Activated CD4-positive, alpha-beta T cell treated with anti-CD3 and anti-CD28 coated beads, Interleukin-2, amount 50 U/mL, for 24 hours (primary cell): ENCODE measurements at regions not wholly inside any gene's neighbourhood (a gene's known extent, or its start where the extent isn't known, plus 50 kb on each side); places are given as distances from the start of the nearest gene placed in this dataset.
"Not testable (repeated sequence)": the region's sequence is repeated elsewhere in the genome, so short reads cannot be mapped to it uniquely, and the experiment has no call there.

Experiments
- DNase-seq, 2 donors: peaks; one replicate each; pipeline ENCODE4 v3.0.0-alpha.2; 2020; ENCODE audit warnings: low read depth in 1 of 2, low spot score in 1 of 2

DNA sequence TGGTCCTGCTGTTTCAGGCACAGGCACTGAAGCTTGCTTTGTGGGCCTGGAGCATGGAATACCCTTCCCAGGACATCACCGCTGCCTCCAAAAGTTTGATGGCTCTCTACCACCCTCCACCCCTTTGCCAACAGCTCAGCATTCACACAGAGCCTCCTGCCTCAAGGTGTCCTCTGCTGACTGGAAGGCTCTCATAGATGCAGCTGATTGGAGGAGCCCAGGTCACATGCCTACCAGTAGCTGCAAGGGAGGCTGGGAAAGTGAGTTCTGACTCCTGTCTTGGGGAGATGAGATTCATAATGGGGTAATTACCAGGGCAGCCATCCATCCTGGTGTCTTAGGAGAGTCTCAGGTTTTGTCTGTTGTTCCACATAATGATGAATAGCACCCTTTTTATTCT, 124.8 kb upstream of the GRIK3 start:
- DNase-seq, result no peak

DNA sequence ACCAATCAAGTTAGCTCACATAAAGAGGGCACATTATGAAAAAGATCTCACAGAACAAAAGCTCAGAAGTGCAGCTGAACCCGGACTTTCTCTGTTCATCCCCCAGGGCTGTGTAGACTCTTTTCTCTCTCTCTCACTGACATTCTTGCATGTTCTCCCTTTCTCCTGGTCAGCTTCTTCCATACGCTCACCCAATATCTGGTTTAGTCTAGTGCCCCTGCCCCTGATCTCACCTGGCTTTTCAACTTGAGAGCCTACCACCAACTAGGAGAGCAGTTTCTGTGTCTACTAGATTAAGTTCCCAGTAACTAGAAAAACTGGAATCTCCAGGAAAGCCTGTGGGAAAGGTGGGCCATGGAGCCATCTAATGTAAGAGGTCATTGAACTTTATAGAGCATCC, 126.9 kb upstream of the GRIK3 start:
- DNase-seq, result no peak

DNA sequence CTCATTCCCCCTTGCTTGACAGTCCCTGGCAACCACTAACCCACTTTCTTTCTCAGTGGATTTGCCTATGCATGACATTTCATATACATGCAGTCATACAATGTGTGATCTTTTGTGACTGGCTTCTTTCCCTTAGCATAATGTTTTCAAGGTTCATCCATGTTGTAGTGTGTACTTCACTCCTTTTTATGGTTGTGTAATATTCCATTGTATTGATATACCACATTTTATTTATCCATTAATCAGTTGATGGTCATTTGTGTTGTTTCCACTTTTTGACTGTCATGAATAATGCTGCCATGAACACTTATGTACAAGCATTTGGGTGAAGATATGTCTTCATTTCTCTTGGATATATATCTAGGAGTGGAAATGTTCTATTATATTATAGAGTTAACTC, 127.7 kb upstream of the GRIK3 start:
- DNase-seq, result no peak

DNA sequence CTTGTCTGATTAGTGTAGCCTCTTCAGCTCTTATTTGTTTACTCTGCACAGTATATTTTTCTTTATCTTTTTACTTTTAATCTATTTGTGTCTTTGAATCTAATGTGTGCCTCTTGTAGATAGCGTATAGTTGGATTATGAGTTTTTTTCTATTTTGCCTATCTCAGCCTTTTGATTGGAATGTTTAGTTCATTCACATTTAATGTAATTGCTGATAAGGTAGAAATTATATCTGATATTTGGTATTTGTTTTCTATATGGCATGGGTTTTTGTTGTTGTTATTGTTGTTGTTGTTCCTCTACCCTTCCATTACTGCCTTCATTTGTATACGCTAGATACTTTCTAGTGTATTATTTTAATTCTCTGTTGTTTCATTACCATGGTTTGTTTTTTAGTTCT, 131.7 kb upstream of the GRIK3 start:
- DNase-seq, result no peak

DNA sequence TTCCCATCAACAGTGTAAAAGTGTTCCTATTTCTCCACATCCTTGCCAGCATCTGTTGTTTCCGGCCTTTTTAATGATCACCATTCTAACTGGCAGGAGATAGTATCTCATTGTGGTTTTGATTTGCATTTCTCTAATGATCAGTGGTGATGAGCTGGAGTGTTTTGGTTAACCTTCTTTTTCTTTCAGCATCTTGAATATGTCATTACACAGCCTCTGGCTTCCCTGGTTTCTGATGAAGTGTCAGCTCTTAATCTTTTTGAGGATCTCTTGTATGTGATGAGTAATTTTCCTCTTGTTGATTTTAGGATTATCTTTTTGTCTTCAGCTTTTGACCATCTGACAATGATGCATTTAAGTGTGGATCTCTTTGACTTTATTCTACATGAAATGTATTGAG, 133.2 kb upstream of the GRIK3 start:
- no peak for DNase-seq

DNA sequence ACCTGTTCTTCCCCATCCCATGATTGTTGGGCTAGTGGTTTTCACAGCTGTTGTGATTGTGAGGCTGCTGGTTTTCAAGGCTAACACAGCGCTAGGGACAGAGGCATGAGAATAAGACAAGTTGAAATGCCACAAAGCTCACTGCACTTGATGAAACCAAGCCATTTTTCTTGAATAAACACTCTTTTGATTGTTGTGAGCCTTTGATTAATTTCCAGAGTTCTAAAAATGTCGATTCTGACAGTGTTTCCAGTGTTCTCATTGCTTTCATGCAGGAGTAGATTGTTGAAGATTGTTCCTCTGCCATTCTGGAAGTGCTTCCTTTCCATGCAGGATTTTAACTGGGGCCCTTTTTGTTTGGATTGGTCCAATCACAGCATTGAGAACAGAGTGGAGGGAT, 134.9 kb upstream of the GRIK3 start:
- no peak for DNase-seq

DNA sequence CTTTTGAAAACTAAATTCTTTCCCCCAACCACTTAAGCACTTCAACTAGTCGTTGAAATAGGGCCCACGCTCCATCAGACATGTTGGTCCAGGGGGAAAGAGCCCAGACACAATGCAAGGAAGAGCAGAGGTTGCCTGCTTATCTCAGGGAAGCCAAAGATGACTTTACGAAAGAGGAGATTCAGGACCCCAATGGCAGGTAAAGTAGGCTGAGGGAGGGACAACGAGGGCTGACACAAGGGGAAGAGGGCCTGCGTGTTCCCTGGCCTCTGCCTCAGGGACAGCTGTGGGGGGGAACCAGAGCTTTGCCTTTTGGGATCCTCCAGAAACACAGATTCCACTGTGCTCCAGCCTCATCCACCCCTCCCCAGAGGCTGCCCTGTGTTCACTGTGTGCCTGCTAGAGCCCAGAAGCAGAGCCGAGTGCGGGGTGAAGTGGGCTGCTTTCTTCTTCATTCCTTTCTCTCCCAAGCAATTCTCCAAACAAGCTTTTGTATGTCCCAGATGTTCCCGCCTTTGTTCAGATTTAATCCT, 135.5 kb upstream of the GRIK3 start:
- DNase-seq, result no peak

DNA sequence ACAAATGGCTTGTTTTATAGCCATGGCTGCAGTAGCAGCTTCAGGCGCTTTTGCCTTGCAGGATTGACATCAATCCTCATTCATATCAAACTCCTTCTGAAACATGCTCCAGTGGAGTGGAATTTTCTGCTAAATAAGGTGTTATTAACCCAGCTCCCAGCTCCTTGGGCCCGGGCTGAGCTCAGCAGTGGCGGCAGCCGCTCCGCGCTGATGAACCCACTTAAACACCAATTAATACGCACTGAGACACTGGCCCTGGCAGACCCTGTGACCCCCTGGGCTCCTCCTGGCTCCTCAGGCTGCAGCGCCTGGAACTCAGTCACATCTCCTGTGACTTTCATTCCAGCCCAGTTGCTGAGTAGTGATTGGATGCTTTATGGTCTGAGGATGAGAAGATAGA, 137.4 kb upstream of the GRIK3 start:
- no peak for DNase-seq

DNA sequence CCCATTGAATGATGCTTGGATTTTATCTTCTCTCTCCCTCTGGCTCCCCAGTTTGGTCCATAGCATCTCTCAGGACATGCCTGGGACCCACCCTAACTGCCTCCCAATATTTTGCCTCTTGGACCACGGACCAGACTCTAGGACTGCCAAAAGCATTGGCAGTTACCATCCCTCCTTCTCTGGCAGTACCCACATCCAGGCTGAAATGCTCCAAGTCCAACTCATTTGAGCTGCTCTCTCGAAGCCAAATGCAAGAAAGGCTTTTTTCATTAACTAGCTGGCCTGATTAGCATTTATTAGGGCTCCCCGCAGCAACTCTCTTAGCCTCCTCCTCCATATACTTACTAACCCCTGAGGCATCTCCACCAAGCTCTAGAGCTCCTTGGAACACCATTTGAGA, 140.0 kb upstream of the GRIK3 start:
- DNase-seq, result no peak

DNA sequence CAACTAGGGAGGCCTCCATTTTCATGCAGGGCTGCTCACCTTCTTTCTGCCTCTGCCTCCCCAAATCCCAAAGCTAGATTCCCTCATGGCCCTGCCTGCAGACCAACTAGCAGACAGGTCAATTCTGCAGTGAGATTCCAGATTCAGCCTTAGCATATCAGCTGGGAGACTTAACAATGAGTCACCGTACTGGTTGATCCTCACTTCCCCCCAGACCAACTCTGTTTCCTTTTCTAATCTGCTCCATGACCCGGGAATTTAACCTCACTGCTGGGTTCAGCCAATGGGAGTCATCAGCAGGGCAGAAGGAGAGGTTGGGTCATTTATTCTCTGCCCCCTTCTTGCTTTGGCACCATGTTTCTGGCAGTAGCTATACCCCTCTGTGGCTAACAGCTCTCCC, 140.6 kb upstream of the GRIK3 start:
- DNase-seq, result no peak

DNA sequence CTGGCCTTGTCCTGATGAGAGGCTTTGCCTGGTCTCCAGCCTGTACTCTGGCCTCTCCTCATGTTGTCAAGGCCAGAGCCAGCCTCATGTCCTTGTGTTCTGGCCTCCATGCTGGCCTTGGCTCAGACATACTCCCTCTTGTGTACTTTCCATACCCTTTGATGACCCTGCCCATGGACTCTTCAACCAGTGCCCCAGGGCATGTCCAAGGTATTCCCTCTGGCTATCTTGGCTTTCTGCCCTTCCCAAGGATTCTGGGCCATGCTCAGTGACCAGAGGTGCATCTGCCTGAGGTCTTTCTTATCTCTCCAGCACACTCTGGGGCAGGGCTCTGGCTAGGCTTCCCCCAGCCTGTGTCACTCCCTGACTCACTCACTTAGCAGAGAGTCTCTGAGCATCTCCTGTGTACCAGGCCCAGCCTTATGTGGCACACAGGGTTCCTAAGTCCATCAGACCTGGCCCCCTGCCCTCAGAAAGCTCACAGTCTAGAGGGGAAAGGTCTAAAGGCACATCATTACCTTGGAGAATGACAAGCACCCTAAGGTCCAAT, 141.4 kb upstream of the GRIK3 start:
- DNase-seq, result no peak

DNA sequence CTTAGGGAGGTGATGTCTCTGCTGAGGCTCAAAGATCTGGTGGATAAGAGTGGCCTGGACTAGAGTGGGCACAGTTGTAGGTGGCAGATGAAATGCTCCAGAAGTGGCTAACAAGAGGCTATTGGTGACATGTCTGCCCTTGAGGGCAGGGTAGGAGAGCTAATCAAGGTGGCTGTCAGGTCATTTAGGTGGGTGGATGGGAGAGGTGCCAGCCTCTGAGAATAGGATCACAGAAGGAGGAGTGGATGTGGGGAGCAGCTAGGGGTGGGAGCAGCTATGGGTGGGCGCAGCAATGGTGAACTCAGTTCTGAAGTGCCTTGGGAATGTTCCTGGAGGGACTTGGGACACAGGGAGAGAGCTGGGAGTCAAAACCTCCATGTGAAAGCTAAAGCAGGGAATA, 142.0 kb upstream of the GRIK3 start:
- no peak for DNase-seq

DNA sequence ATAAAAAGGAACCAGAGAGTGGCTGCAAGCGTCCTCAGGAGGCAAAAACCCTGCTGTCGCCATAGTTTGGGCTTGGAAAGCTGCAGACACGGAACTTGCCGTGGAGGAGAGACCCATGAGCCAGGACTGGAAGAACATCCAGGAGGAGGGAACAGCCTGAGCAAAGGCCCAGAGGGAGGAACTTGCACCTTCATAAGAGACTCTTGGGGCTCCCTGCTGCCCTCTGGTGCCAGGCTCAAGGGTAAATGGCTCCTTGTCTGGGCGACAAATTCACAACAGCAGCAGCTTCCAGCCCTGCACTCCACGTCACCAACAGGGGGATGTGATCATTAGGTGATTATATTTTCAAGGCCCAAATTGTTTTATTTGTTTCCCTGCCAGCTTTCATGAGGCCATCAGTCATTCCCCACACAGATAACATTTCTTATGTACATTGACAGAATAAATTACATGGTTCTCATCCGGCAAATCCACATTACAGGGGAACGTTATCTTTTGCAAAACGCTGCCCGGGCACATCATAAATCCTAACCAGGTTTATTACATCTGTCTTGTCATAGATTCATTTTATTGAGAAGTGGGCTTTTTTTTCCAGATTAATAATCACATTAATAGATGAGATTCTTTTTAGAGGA, 143.0 kb upstream of the GRIK3 start:
- no peak for DNase-seq

DNA sequence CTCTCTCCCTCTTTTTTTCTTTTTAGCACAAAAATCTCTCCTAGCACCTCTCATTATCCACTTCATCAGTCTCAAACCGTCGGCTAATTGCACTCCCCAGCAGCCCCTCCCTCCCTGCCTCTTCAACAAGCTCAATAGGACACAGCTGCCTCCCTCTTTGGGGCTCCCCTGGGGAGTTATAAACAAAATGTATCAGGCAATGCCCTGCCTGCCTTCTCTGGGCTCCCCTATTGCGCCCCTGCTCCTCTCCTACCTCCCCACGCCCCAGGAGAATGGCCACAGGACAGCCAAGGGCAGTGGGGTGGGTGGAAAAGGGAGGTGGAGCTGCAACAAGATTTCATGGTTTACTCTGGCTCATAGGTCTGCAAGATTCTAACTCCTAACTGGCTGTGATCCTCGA, 147.1 kb upstream of the GRIK3 start:
- no peak for DNase-seq

DNA sequence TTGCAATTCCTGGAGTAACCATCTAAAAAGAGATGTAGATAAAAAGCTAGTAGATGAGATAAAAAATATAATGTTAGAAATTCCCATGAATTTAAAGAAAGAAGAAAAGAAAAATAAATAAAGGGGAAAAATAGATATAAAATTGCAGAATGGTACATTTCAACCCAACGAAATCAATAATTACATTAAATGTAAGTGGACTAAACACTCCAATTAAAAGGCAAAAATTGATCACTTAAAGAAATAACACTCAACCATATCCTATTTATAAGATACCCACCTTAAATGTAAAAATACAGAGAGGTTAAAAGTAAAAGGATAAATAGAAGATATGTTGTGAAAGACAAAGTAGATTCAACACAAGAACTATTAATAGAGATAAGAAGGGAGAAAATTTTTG, 150.5 kb upstream of the GRIK3 start:
- no peak for DNase-seq

DNA sequence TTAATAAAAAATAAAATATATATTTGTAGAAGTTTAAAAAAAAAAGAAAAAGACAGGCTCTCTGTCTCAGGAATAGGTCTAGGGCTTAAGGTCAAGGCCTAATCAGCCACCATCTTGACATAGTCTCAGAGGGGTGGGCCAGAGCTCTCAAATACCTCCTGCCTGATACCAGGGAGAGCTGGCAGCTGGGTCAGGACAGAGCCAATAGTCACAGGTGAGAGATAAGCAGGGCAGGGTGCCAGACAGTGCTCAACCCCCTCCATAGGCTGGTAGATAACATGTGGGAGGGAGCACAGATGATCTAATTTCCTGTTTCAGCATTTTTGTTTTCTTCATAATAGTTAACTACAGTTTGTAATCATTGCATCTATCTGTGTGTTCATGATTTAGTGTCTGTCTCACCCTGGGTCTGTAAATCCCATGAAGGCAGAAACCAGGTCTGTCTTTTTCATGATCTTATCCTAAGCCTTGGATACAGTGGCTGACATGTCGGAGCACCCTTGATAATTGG, 152.0 kb upstream of the GRIK3 start:
- DNase-seq, result no peak

DNA sequence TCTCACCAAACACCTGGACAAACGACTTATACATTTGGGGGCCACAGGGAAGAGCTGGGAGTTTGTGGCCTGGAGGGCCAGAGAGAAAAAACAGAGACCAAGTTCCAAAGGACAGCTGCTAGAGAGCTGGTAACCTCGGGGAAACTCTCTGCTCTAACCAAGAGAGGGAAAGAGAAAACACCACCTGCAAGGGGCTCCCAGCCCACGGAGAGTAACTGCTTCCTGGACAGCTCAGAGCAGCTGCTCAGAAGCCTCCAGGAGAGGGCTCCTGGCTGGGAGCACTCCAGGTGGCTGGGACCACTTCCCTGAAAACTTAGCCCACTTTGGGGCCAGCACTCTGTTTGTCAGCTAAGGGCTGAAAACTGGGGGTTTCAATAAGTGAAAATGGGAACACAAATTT, 154.8 kb upstream of the GRIK3 start:
- no peak for DNase-seq

DNA sequence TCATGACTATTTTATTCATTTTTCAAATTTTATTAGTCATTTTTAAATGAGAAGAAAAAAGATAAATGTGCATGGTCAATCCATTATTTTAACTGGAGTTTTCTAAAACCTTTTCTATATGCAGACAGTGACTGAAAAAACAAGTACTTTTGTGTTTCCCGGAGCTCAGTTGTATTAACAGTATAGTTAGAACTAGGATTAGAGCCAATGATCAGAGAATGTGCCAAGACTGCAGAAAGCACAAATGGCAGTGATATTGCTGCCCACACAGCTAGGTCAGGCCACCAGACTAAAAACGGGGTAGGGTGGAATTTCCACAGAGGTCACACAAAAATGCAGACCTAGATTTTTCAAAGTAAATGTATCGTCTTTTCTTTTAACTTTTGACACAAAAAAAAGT, 163.1 kb upstream of the GRIK3 start:
- no peak for DNase-seq

DNA sequence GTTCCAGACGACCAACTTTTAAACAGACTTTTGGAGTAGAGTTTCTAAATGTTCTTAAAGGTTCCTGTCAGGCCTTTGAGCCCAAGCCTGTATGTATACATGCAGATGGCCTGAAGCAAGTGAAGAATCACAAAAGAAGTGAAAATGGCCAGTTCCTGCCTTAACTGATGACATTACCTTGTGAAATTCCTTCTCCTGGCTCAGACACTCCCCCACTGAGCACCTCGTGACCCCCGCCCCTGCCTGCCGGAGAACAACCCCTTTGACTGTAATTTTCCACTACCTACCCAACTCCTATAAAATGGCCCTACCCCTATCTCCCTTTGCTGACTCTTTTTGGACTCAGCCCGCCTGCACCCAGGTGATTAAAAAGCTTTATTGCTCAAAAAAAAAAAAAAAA, 180.0 kb upstream of the GRIK3 start:
- DNase-seq, result not testable (repeated sequence)

DNA sequence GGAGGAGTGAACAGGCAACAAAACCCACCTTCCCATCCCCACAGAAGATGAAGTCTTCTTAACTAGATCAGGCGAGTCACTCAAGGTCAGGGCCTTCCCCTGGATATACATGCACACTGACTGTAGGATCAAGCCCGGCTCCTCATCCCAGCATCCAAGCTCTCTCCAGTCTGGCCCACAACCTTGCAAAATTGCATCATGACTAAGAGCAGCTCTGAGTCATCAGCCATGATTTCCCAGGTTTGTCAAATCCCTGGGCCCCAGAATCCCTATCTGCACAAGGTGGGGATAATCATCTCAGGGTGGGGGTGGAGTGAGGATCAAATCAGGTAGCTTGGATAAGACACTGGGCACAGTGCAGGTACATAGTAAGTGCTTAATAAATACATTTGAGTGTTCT, 199.3 kb upstream of the GRIK3 start:
- no peak for DNase-seq

DNA sequence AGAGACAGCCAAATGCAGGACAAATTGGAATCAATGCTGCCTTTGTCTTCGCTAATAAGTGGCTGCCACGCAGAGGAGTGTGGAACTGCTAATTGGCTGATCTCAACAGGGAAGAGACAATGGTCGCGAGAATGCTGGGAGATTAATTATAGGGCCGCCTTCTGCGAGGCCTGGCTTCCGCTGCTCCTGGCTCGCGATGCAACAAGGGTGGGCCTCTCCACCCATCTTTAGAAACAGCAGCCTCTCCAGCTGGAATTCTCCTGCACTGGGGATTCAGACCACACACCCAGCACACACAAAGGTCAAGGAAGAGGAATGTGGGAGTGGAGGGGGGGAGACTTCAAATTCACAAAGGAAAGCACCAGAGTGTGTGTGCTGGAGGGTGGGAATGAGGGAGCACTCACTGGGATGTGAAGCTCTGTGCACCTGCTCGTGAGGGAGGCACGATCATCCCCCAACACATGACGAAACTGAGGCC, 200.7 kb upstream of the GRIK3 start:
- no peak for DNase-seq

DNA sequence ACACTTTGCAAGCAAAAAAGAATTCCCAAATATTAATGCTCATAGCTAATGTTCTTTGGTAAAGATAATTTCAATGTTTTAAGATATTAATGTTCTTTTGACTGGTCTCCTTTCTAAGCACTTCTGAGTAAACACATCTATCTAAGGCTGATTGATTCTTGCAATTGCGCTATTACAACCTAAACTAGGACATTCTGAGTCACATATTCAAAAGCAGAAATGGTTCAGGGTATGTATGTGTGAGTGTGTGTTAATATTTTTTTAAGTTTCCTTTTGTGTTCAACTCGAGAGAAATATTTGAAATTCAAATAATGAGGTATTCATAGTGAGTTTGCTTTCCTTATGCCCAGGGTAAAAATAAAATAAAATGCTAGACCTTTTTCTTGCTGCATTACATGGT, 203.6 kb upstream of the GRIK3 start:
- no peak for DNase-seq
